ENCODE measurements at regions not wholly inside any gene's neighbourhood (a gene's known extent, or its start where the extent isn't known, plus 50 kb on each side); places are given as distances from the start of the nearest gene placed in this dataset.

DNA sequence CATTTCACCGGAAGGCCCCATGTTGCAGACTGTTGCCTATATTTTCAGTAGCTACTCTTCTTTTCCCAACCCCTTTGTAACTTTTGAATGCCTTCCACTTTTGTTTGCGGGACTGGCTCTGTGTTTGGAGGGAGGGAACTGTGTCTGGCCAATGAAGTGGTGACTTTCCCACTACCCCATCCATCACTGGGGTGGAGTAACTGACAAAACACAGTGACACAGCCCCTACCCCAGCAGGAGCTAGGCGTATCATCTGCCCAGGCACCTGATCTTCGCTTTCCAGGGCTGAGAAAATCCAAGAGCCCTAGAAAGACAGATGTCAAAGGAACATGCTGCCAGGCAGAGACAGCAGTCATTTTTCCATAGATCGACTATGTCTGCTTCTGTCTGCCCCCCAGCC is 710.6 kb upstream of the CELF2 start:
- TF ChIP-seq, protein P1, sequence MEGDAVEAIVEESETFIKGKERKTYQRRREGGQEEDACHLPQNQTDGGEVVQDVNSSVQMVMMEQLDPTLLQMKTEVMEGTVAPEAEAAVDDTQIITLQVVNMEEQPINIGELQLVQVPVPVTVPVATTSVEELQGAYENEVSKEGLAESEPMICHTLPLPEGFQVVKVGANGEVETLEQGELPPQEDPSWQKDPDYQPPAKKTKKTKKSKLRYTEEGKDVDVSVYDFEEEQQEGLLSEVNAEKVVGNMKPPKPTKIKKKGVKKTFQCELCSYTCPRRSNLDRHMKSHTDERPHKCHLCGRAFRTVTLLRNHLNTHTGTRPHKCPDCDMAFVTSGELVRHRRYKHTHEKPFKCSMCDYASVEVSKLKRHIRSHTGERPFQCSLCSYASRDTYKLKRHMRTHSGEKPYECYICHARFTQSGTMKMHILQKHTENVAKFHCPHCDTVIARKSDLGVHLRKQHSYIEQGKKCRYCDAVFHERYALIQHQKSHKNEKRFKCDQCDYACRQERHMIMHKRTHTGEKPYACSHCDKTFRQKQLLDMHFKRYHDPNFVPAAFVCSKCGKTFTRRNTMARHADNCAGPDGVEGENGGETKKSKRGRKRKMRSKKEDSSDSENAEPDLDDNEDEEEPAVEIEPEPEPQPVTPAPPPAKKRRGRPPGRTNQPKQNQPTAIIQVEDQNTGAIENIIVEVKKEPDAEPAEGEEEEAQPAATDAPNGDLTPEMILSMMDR (IDR thresholded peaks at IDR 0.05): no peak
- TF ChIP-seq POLR2A (IDR thresholded peaks at IDR 0.05): no peak
